Lower lobe of right lung (tissue), 2 donors: ENCODE measurements at regions not wholly inside any gene's neighbourhood (a gene's known extent, or its start where the extent isn't known, plus 50 kb on each side); places are given as distances from the start of the nearest gene placed in this dataset.
"Not testable (repeated sequence)": the region's sequence is repeated elsewhere in the genome, so short reads cannot be mapped to it uniquely, and the experiment has no call there.

Experiments used
- ATAC-seq, 2 donors: fragments of 200-7000 bp; cut with Tn5 transposase; one replicate each; pipeline ENCODE4 v1.9.1; 2020 to 2022; ENCODE audit warnings: mild to moderate bottlenecking in 2 of 2, moderate library complexity in 2 of 2
- DNase-seq: peaks from one replicate; pipeline ENCODE4 v3.0.0-alpha.2; 2020
- H3K27ac ChIP-seq: fragments of 200-600 bp; one replicate; pipeline ENCODE4 v1.8.0; 2022
- H3K27me3 ChIP-seq: fragments of 200-600 bp; one replicate; pipeline ENCODE4 v1.8.0; 2022; ENCODE audit warnings: low read depth
- H3K36me3 ChIP-seq: fragments of 200-600 bp; one replicate; pipeline ENCODE4 v1.8.0; 2022; ENCODE audit warnings: mild to moderate bottlenecking
- H3K4me1 ChIP-seq: fragments of 200-600 bp; one replicate; pipeline ENCODE4 v1.8.0; 2022
- H3K4me3 ChIP-seq: fragments of 200-600 bp; one replicate; pipeline ENCODE4 v1.8.0; 2022; ENCODE audit warnings: mild to moderate bottlenecking
- H3K9me3 ChIP-seq: fragments of 200-600 bp; one replicate; pipeline ENCODE4 v1.8.0; 2022
- CTCF ChIP-seq: fragments of 200-600 bp; IDR thresholded peaks from one replicate; pipeline ENCODE4 v1.8.0; 2022; ENCODE audit warnings: antibody characterized with exemption, mild to moderate bottlenecking
- intact Hi-C: fragments of 100-400 bp; cut with DNase I; formaldehyde crosslinking; loops from one replicate; pipeline ENCODE4 v1.11.0; 2022
- donor health status: DM: no; HTN: yes; CAD: no; lungs with severe emphysema.

- no peak overlapping the region for H3K4me3 ChIP-seq
- no peaks in the 10 kb centered on the region for H3K9me3 ChIP-seq
- no peak for ATAC-seq
- TF ChIP-seq CTCF = no peak
- H3K4me1 ChIP-seq = no peaks in the 10 kb centered on the region
- no peak overlapping the region for H3K27ac ChIP-seq
- intact Hi-C loops = no loop called here
- peaks cover 10% of the 10 kb centered on the region for H3K27me3 ChIP-seq
- DNase-seq = no peak
- no peaks in the 10 kb centered on the region for H3K36me3 ChIP-seq
Observed at GRCh38 chr12:131559517-131560516, 151.1 kb upstream of the SFSWAP start.

- TF ChIP-seq CTCF = no peak
- intact Hi-C loops = no loop called here
- H3K4me1 ChIP-seq = no peaks in the 10 kb centered on the region
Observed at GRCh38 chr12:131561051-131561450, 149.8 kb upstream of the SFSWAP start.

GRCh38 chr12:131561891-131562684 is 148.8 kb upstream of the SFSWAP start:
- H3K4me1 ChIP-seq = no peaks in the 10 kb centered on the region
- peaks cover 10% of the 10 kb centered on the region for H3K27me3 ChIP-seq
- H3K27ac ChIP-seq = no peak overlapping the region
- H3K9me3 ChIP-seq = no peaks in the 10 kb centered on the region
- ATAC-seq = no peak
- intact Hi-C loops = no loop called here
- no peak for DNase-seq
- H3K36me3 ChIP-seq = no peaks in the 10 kb centered on the region
- no peak for TF ChIP-seq CTCF
- H3K4me3 ChIP-seq = no peak overlapping the region

More at GRCh38 chr12:131561051-131561450, 149.8 kb upstream of the SFSWAP start:
- DNase-seq = no peak
- H3K36me3 ChIP-seq = no peaks in the 10 kb centered on the region
- no peak for ATAC-seq
- no peaks in the 10 kb centered on the region for H3K9me3 ChIP-seq
- peaks cover 10% of the 10 kb centered on the region for H3K27me3 ChIP-seq
- no peak overlapping the region for H3K27ac ChIP-seq
- no peak overlapping the region for H3K4me3 ChIP-seq

- ATAC-seq, intact Hi-C loops: not testable (repeated sequence)
Observed at GRCh38 chr12:131564138-131564727, 146.7 kb upstream of the SFSWAP start.

GRCh38 chr12:131564845-131565244 is 146.0 kb upstream of the SFSWAP start:
- Histone ChIP-seq H3K27ac (no peak overlapping the region), H3K36me3 (no peaks in the 10 kb centered on the region), H3K4me1 (no peaks in the 10 kb centered on the region), H3K9me3 (no peaks in the 10 kb centered on the region), H3K4me3 (no peak overlapping the region), H3K27me3 (peaks cover 18% of the 10 kb centered on the region)
- no peak for TF ChIP-seq CTCF
- DNase-seq (no peak), ATAC-seq (no peak)
- intact Hi-C loops = no loop called here

More at GRCh38 chr12:131564138-131564727, 146.7 kb upstream of the SFSWAP start:
- H3K27ac ChIP-seq, H3K4me3 ChIP-seq, H3K9me3 ChIP-seq, H3K36me3 ChIP-seq, H3K4me1 ChIP-seq, DNase-seq: not testable (repeated sequence)
- H3K27me3 ChIP-seq = peaks cover 12% of the 10 kb centered on the region
